K562 (cell line): ENCODE measurements at regions not wholly inside any gene's neighbourhood (a gene's known extent, or its start where the extent isn't known, plus 50 kb on each side); places are given as distances from the start of the nearest gene placed in this dataset.

Source experiments
- ATAC-seq: fragments of 200-7000 bp; cut with Tn5 transposase; 3 replicates; pipeline ENCODE4 v1.9.1; 2020; ENCODE audit warnings: moderate library complexity
- BruUV-seq: library from RNA; stranded (reverse); fragments of 400-500 nt; replicated peaks from 2 replicates; lab custom pipeline; 2021; lab: Mats Ljungman, UMichigan
- CTCF ChIA-PET: fragments of 300-600 bp; formaldehyde crosslinking; extraction: SDS; loops from one replicate; lab custom pipeline; 2021; ENCODE audit warnings: low intra/inter-chr PET ratio; lab: Yijun Ruan, JAX
- POLR2A ChIA-PET: fragments of 300-600, 350-650 bp; sonication (Branson Sonifier 250); formaldehyde crosslinking; extraction: SDS; loops from one replicate; lab custom pipeline; 2021; ENCODE audit warnings: antibody characterized with exemption, inconsistent platforms; lab: Yijun Ruan, JAX
- DNase-seq, 4 experiments: peaks; one replicate each; pipeline versions ENCODE4 v3.0.0 to v3.0.0-alpha.2; 2011 to 2018; ENCODE audit warnings: low spot score in 3 of 4, mixed read lengths in 3 of 4; ENCODE audit errors: extremely low read depth in 1 of 4
- FAIRE-seq: peaks from 2 replicates; lab custom pipeline; 2011; peaks lifted over from hg19 to GRCh38; lab: Jason Lieb, UNC
- H2AFZ ChIP-seq: 2 replicates; pipeline ENCODE4 v1.6.0; 2011; ENCODE audit warnings: low read depth, low read length, control low read depth, inconsistent platforms
- H3K27ac ChIP-seq: fragments of 200-600 bp; 3 replicates; pipeline ENCODE4 v1.8.0; 2011; ENCODE audit warnings: low read depth, mild to moderate bottlenecking, control low read depth, inconsistent platforms, low read length, moderate library complexity, mixed read lengths; ENCODE audit errors: extremely low read depth
- H3K27me3 ChIP-seq, 2 experiments: fragments of 300-600 bp in 1 of 2; 2 replicates in 1 of 2; 3 replicates in 1 of 2; pipeline versions ENCODE4 v1.6.0 to v1.8.0; 2011; ENCODE audit warnings: inconsistent platforms in 2 of 2, low read length in 2 of 2, mild to moderate bottlenecking in 1 of 2, mixed read lengths in 1 of 2, moderate library complexity in 1 of 2; ENCODE audit not compliant: control insufficient read depth in 2 of 2, insufficient read depth in 2 of 2
- H3K36me3 ChIP-seq: fragments of 300-600 bp; 3 replicates; pipeline ENCODE4 v1.8.0; 2011; ENCODE audit warnings: mild to moderate bottlenecking, low read length, inconsistent platforms; ENCODE audit not compliant: control insufficient read depth, insufficient read depth
- H3K4me1 ChIP-seq, 2 experiments: fragments of 200-600 bp in 1 of 2; replicated peaks in 1 of 2; 2 replicates in 1 of 2; 3 replicates in 1 of 2; pipeline versions ENCODE4 v1.5.1 to v1.8.0; 2011; ENCODE audit warnings: inconsistent platforms in 2 of 2, low read length in 2 of 2, mild to moderate bottlenecking in 1 of 2, mixed read lengths in 1 of 2, moderate library complexity in 1 of 2; ENCODE audit not compliant: control insufficient read depth in 2 of 2, insufficient read depth in 2 of 2
- H3K4me2 ChIP-seq: 2 replicates; pipeline ENCODE4 v1.6.1; 2011; ENCODE audit warnings: low read length, control low read depth, inconsistent platforms, mixed read lengths; ENCODE audit not compliant: insufficient read depth
- H3K4me3 ChIP-seq: fragments of 200-600 bp; sonication (generic), shearing (Covaris generic); 2 replicates; pipeline ENCODE4 v1.5.1; 2016; ENCODE audit warnings: control low read depth, inconsistent platforms
- H3K79me2 ChIP-seq: fragments of 200-600 bp; 3 replicates; pipeline ENCODE4 v1.8.0; 2011; ENCODE audit warnings: low read length, inconsistent platforms; ENCODE audit not compliant: control insufficient read depth, insufficient read depth
- H3K9ac ChIP-seq, 2 experiments: 2 replicates each; pipeline versions ENCODE4 v1.6.0 to v1.6.1; 2011; ENCODE audit warnings: low read depth in 2 of 2, low read length in 2 of 2, control low read depth in 1 of 2, inconsistent platforms in 1 of 2, mild to moderate bottlenecking in 1 of 2, mixed read lengths in 1 of 2; ENCODE audit not compliant: insufficient read depth in 1 of 2
- H3K9me1 ChIP-seq: one replicate; pipeline ENCODE4 v1.6.0; 2011; ENCODE audit warnings: inconsistent platforms, mild to moderate bottlenecking, low read length, moderate library complexity; ENCODE audit not compliant: control insufficient read depth, insufficient read depth
- H3K9me3 ChIP-seq: replicated peaks from 2 replicates; pipeline ENCODE4 v1.5.1; 2011; ENCODE audit warnings: low read depth, low read length, inconsistent platforms; ENCODE audit not compliant: control insufficient read depth, insufficient read depth
- H4K20me1 ChIP-seq: replicated peaks from 2 replicates; pipeline ENCODE4 v1.6.1; 2011; ENCODE audit warnings: low read length, inconsistent platforms, mixed read lengths; ENCODE audit not compliant: control insufficient read depth, insufficient read depth
- C11orf30 ChIP-seq: fragments of 450-650 bp; IDR thresholded peaks from 2 replicates; pipeline ENCODE4 v1.6.1; 2016; ENCODE audit warnings: low read depth, mild to moderate bottlenecking
- DNMT1 ChIP-seq: fragments of 450-650 bp; IDR thresholded peaks from 2 replicates; pipeline ENCODE4 v1.6.1; 2016; ENCODE audit warnings: antibody characterized with exemption, mild to moderate bottlenecking
- KLF16 ChIP-seq: IDR thresholded peaks from 2 replicates; pipeline ENCODE4 v1.6.1; 2016; ENCODE audit warnings: antibody characterized with exemption
- MAFG ChIP-seq: fragments of 450-650 bp; conservative IDR thresholded peaks from 2 replicates; pipeline ENCODE4 v1.6.1; 2016; ENCODE audit warnings: missing genetic modification characterization, missing compliant biosample characterization
- PTRF ChIP-seq: fragments of 450-650 bp; IDR thresholded peaks from 2 replicates; pipeline ENCODE4 v1.6.1; 2016; ENCODE audit warnings: mild to moderate bottlenecking, missing genetic modification characterization, missing compliant biosample characterization
- SUPT5H ChIP-seq: fragments of 450-650 bp; IDR thresholded peaks from 2 replicates; pipeline ENCODE4 v1.6.1; 2016
- ZNF140 ChIP-seq: fragments of 250-450 bp; sonication (Bioruptor Pico); IDR thresholded peaks from 2 replicates; pipeline ENCODE4 v1.8.0; 2021; ENCODE audit warnings: moderate library complexity, mild to moderate bottlenecking, inconsistent platforms
- ZNF408 ChIP-seq: fragments of 250-450 bp; sonication (Bioruptor Pico); IDR thresholded peaks from 2 replicates; pipeline ENCODE4 v1.4.0; 2020; ENCODE audit warnings: low read depth, mild to moderate bottlenecking, moderate library complexity
- ZNF41 ChIP-seq: fragments of 250-450 bp; sonication (Bioruptor Pico); conservative IDR thresholded peaks from 2 replicates; pipeline ENCODE4 v1.4.0; 2020; ENCODE audit warnings: mild to moderate bottlenecking
- ZNF668 ChIP-seq: fragments of 250-450 bp; sonication (Bioruptor Pico); IDR thresholded peaks from 2 replicates; pipeline ENCODE4 v1.8.0; 2022; ENCODE audit warnings: mild to moderate bottlenecking, inconsistent platforms
- ZNF696 ChIP-seq: fragments of 250-450 bp; sonication (Bioruptor Pico); conservative IDR thresholded peaks from 2 replicates; pipeline ENCODE4 v1.4.0; 2020; ENCODE audit warnings: mild to moderate bottlenecking, moderate library complexity
- WGBS: fragments of 100-300 bp; shearing (Covaris generic); methylation state at CpG from one replicate; pipeline ENCODE4 v1.1.6; 2016; ENCODE audit warnings: low coverage, mixed read lengths; ENCODE audit not compliant: insufficient coverage; ENCODE audit errors: missing lambda C conversion rate; 5-methylcytosine and 5-hydroxymethylcytosine counted together
- in situ Hi-C: fragments of 300-500 bp; cut with MboI; formaldehyde crosslinking; loops from 4 replicates; pipeline ENCODE4 v1.15.0; 2018; ENCODE audit warnings: inconsistent platforms, mixed read lengths
- intact Hi-C: fragments of 100-400 bp; cut with micrococcal nuclease; formaldehyde crosslinking; loops from 2 replicates; pipeline ENCODE4 v1.14.2; 2022
- TF ChIP-seq, protein P1 (sequence below): fragments of 450-650 bp; formaldehyde crosslinking; IDR thresholded peaks from 2 replicates; pipeline ENCODE4 v1.4.0; 2022; ENCODE audit warnings: mild to moderate bottlenecking, moderate library complexity
- TF ChIP-seq, protein P2 (sequence below): fragments of 200-400 bp; formaldehyde crosslinking; IDR thresholded peaks from 2 replicates; pipeline ENCODE4 v1.6.1; 2017; ENCODE audit warnings: mild to moderate bottlenecking, low read depth, low read length, moderate library complexity

DNA sequence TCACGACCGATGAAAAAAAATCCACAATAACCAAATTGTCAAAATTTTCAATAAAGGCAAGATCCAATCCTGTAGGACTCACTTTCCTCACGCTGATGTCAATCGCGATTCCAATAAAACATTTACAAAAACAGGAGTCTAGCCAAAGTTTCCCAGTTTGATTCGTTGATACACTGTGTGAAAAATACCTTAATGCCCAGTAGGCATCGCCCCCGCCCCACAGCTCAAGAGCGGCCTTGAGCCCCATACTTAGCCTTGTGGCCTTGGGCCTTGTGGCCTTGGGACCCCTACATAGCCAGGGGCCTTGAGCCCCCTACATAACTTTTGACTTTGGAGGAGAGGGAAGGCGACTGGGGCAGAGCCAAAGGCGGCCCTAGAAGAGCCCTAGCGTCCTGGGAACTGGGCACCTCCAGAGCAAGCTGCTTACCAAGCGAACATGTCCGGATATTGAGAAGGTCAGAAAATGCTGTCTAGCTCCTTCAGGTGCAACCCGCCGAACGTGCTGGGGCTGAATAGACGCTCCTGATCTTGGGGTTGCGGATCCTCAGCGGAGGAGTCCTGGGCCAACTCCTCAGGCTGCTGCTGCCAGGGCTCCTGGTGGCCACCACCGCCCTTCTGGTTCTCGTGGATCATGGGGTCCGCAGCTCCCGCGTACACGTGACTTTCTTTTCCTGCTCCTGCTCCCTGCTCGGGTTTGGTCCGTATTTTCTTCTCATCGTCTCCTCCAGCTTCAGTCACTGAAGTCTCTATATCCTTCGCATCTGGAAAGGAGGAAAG lies 62.9 kb downstream of the RHOXF2B start:
- 25% methylated on average over 24 of the region's 30 CpGs for WGBS
- CTCF ChIA-PET, result no interaction called here
- in situ Hi-C loops, result no loop called here

DNA sequence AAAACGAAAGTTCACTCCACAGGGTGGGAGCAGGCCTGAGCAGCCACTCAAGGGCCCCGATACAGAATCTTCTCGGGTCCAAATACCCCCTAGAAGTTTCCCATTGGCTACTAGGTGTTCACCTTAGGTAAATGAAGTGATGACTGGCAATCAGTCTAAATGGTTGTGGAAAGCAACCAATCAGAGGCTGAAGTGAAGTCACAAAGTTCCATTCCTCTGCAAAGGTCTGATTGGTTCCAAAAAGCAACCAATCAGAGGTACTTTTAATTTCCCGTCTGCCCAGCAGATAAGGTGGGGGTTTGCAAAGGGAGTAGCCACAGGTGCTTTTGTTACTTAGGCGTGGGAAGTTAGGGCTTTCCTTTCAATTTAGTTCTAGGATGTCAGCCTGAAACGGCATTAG lies 58.2 kb upstream of the NKAP start:
- FAIRE-seq (no peak), DNase-seq (peak in 1 of 4 experiments; percentile 14), ATAC-seq (peak; percentile 42; the same call in 2 of the 3 replicates)
- H2AFZ ChIP-seq, result no peak overlapping the region
- no peaks in the 10 kb centered on the region for H3K9me3 ChIP-seq
- peaks cover 10 to 24% of the 10 kb centered on the region in 2 experiments; a peak in 4 of 5 replicates for H3K27me3 ChIP-seq
- no peak overlapping the region for H3K4me3 ChIP-seq
- ChIA-PET CTCF (no interaction called here), POLR2A (interaction anchor here (2.2 kb wide), 1 partner anchor 11 kb away, joined by 6 read pairs; no protein-coding TSS in a partner anchor)
- H3K9me1 ChIP-seq, result no peaks in the 10 kb centered on the region
- H3K4me2 ChIP-seq, result no peak overlapping the region; the same call in 1 of the 2 replicates
- H3K36me3 ChIP-seq, result no peaks in the 10 kb centered on the region
- H3K4me1 ChIP-seq, result peaks cover 0 to 5% of the 10 kb centered on the region in 2 experiments; a peak in 2 of 5 replicates
- no peaks in the 10 kb centered on the region for H4K20me1 ChIP-seq
- H3K27ac ChIP-seq, result no peak overlapping the region
- H3K9ac ChIP-seq, result no peak overlapping the region
- in situ Hi-C loops (no loop called here), intact Hi-C loops (no loop called here)
- WGBS, result 1% methylated on average over 6 of the region's 6 CpGs
- no peaks in the 10 kb centered on the region for H3K79me2 ChIP-seq
- BruUV-seq, result no TSS peak
- TF ChIP-seq ZNF696 (CRISPR knock-in tag) (no peak), KLF16 (no peak), MAFG (tag) (no peak), SUPT5H (no peak), ZNF668 (no peak), DNMT1 (no peak), ZNF41 (CRISPR knock-in tag) (no peak), PTRF (no peak), C11orf30 (no peak)
- TF ChIP-seq, protein P1, sequence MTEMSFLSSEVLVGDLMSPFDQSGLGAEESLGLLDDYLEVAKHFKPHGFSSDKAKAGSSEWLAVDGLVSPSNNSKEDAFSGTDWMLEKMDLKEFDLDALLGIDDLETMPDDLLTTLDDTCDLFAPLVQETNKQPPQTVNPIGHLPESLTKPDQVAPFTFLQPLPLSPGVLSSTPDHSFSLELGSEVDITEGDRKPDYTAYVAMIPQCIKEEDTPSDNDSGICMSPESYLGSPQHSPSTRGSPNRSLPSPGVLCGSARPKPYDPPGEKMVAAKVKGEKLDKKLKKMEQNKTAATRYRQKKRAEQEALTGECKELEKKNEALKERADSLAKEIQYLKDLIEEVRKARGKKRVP (CRISPR knock-in tag), result no peak
- TF ChIP-seq, protein P2, sequence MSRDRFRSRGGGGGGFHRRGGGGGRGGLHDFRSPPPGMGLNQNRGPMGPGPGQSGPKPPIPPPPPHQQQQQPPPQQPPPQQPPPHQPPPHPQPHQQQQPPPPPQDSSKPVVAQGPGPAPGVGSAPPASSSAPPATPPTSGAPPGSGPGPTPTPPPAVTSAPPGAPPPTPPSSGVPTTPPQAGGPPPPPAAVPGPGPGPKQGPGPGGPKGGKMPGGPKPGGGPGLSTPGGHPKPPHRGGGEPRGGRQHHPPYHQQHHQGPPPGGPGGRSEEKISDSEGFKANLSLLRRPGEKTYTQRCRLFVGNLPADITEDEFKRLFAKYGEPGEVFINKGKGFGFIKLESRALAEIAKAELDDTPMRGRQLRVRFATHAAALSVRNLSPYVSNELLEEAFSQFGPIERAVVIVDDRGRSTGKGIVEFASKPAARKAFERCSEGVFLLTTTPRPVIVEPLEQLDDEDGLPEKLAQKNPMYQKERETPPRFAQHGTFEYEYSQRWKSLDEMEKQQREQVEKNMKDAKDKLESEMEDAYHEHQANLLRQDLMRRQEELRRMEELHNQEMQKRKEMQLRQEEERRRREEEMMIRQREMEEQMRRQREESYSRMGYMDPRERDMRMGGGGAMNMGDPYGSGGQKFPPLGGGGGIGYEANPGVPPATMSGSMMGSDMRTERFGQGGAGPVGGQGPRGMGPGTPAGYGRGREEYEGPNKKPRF, result no peak

More for the DNA sequence above, 62.9 kb downstream of the RHOXF2B start:
- Histone ChIP-seq H3K4me3 (no peak overlapping the region), H2AFZ (no peak overlapping the region), H3K9ac (no peak overlapping the region), H3K27ac (no peak overlapping the region), H3K79me2 (no peaks in the 10 kb centered on the region), H3K9me1 (no peaks in the 10 kb centered on the region), H3K9me3 (no peaks in the 10 kb centered on the region), H3K27me3 (peaks cover 11 to 37% of the 10 kb centered on the region in 2 experiments; a peak in 3 of 5 replicates), H3K4me2 (no peak overlapping the region), H4K20me1 (no peaks in the 10 kb centered on the region), H3K36me3 (no peaks in the 10 kb centered on the region), H3K4me1 (peaks cover 0 to 8% of the 10 kb centered on the region in 2 experiments; a peak in 2 of 5 replicates)
- no TSS peak for BruUV-seq
- intact Hi-C loops, result no loop called here
- ATAC-seq (no peak), DNase-seq (no peak), FAIRE-seq (no peak)
- no peak for TF ChIP-seq ZNF140 (CRISPR knock-in tag)
- no peak for TF ChIP-seq ZNF408 (CRISPR knock-in tag)
- POLR2A ChIA-PET, result no interaction called here
